GM19043 (cell line): ENCODE measurements at regions not wholly inside any gene's neighbourhood (a gene's known extent, or its start where the extent isn't known, plus 50 kb on each side); places are given as distances from the start of the nearest gene placed in this dataset.

Experiments used
- ATAC-seq: cut with Tn5 transposase; IDR thresholded peaks from one replicate; pipeline ENCODE4 v1.9.1; 2021; ENCODE audit warnings: low read depth; ENCODE audit not compliant: unreplicated experiment

- no peak for ATAC-seq
These were observed 601.8 kb downstream of the INSC start for GRCh38 chr11:15716550-15716949.

- no peak for ATAC-seq
These were observed 605.7 kb downstream of the INSC start for GRCh38 chr11:15720460-15720859.

DNA sequence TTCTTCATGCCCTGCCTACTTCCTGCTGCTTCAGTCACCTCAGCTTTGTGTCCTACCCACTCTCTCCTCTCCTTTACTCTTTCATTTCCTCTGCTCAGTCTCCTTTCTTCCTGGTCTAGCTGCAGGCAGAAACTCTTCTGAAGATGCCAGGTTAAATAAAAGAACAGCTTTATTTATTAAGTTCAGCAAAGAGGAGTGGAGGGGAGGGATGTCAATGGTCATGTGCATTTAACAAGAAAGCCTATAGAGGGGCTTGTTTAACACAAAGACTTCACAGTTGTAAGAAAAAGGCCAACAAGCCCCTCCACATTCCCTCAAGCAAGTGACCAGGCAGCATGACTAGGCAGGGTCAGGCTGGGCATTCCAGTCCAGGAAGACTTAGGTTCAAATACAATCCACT is 609.2 kb downstream of the INSC start:
- ATAC-seq, result no peak

DNA sequence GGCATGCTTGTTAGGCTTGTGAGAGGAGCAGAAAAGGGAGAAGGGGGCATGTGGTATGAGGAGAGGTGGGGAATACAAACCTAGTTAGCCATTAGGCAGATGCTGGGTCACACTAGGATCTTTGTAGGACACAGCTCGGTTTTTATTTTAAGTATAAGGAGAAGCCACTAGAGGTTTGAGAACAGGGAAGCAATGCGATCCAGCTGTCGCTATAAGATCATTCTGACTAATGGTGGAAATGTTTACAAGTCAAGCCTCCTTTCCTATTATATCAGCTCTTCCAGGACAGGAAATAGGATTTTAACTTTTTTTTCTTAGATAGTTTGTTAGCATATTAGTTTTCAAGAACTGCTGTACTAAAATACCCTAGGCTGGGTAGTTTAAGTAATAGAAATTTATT is 609.9 kb downstream of the INSC start:
- ATAC-seq, result no peak

GRCh38 chr11:15725246-15725645 is 610.5 kb downstream of the INSC start:
- no peak for ATAC-seq

- no peak for ATAC-seq
These were observed 611.6 kb downstream of the INSC start for GRCh38 chr11:15726221-15726746.

- ATAC-seq, result no peak
These were observed 612.3 kb downstream of the INSC start for GRCh38 chr11:15726893-15727519.

DNA sequence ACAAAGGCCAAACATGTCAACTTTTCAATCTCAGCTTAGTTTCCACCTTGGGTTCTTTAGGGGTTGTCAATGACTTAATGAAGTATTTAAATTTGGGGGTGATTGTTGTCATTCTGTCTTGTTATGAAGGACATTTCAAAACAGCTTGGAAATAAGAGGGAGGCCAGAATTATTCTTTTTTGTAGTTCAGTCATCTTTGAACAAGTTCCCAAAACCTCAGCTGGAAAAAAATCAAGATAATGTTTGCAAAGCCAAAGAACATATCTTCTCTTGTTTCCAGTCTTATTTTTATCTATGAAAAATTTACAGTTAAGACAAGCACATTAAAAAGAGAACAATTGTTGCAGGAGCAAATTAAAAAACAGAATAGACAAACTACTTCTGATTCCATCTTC is 612.8 kb downstream of the INSC start:
- ATAC-seq, result no peak

- no peak for ATAC-seq
These were observed 613.5 kb downstream of the INSC start for GRCh38 chr11:15728207-15728606.

DNA sequence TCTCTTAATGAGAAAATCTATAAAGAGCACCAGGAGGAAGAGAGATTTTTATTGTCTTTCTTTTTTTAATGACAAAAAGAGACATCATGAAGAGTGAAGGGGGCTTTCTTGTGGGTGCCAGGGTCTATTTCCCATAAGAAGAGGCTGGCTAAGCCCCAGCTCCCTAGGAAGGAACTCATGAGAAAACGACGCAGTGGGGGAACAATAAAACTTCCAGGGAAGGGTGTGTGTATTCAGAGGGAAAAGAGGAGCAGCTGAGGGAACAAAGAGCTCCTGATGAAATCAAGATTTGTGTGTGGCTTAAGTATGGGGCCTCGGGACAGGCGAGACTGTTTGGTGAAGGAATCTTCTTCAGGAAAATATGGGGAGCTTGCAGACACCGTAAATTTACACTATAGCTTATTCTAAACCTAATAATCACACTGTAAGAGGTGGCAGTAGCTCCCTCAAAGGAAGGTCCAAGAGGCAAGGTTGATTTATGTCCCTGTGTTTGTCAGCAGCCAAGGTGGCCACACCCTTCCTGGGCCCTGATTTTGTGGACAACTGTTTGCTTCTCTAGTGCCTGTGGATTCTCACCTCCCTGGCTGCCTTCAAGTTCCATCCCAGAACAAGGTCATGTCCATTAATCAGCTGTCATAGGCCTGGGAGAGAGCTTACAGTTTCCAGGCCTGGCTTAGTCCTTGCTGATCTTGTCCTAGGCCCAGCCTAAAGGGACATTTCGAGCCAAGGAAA is 615.7 kb downstream of the INSC start:
- no peak for ATAC-seq

DNA sequence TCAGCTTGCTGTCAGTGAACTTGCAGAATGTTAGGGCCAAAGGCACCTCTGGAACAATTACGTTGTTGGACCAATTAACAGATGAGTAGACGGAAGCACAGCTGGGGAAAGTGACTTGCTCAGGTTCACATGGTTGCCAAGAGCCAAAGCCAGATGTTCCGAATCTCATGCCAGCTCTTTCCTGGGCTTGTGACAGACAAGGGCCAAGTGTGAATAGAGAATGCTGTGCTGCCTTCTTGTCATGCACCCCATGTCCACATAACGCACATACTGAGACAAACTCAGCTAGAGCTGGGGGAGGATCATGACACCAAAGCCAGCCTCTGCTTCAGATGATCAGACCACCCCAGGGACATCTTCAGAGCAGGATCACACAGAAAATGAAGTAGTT is 616.3 kb downstream of the INSC start:
- ATAC-seq, result no peak

DNA sequence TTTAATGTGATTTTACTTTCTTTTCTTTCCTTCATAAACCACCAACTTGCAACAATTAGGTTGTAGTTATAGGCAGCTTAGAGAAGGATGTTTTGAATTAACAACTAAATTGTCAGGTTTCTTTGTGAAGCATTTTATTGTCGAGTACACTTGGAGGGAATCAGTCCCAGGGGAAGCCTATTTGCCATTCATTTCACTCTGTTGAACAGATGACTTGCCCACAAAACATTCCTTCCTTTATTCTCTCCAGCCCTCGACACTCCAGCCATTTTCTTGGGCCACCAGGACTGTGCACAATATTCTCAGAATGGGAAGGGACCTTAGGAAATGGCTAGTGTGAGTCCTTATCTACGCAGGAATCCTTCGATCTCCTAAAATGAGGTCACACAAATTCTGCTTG is 620.6 kb downstream of the SOX6 start:
- no peak for ATAC-seq

DNA sequence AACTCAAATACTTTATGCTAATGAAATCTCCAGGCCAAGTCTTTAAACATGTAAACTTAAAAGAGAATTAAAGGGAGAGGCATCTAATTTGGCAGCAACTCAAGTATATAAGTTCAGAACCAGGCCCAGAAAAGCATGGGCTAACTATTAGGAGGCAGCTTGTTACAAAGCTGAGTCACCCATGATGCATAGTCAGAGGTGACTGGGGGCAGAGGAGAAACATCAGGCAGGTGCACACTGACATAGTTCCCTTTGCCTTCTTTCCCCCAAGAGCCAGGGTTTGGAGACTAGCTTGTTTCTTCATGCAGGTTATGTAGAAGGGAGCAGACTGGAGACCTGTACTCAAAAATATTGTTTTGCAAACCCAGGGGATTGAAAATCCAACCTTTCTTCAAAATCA is 619.0 kb downstream of the SOX6 start:
- no peak for ATAC-seq

- ATAC-seq, result no peak
These were observed 617.4 kb downstream of the SOX6 start for GRCh38 chr11:15738931-15739330.

- ATAC-seq, result no peak
These were observed 613.5 kb downstream of the SOX6 start for GRCh38 chr11:15742626-15743519.

DNA sequence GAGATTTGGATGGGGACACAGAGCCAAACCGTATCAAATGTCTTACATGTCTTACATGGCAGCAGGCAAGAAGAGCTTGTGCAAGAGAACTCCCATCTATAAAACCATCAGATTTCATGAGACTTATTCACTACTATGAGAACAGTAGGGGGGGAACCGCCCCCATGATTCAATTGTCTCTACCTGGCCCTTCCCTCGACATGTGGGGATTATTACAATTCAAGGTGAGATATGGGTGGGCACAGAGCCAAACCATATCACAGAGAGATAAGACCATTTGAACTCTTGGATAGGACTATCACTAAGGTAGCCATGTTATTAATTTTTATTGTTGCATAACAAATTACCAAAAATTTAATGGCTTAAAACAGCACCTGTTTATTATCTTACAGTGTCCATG is 611.7 kb downstream of the SOX6 start:
- no peak for ATAC-seq

DNA sequence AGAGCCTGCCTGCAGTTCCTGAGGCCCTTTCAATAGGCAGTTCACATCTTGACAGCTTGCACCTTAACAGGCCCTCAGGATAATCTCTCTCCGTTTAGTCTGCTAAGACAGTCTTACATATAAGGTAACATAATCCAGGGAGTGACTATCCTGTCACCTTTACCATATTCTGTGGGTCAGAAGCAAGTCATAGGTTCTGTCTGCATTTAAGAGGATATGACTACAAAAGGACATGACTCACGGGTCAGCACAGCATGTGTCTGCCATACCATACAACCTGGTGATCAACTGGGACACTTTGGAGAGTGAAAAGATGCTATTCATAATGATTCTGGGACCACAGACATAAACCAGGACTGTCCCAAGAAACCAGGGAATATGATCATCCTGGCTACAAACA is 611.1 kb downstream of the SOX6 start:
- ATAC-seq, result no peak

DNA sequence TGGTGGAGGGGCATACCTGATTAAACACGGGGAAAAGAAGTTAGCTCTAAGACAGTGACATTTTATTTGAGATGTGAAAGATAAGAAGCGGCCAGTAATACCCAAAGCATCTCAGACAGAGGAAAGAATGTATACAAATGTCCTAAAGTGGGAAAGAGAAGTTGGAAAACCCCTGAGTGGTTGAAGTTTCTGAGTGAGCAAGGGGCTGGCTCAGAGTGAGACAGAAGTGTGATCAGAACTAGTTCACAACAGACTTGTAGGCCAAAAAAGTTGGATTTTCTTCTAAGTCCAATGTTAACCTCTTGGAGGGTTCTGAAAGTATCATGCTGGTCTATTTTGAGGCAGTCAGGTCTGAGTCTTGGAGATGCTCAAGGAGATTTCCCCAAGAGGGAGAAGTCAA is 608.7 kb downstream of the SOX6 start:
- no peak for ATAC-seq

DNA sequence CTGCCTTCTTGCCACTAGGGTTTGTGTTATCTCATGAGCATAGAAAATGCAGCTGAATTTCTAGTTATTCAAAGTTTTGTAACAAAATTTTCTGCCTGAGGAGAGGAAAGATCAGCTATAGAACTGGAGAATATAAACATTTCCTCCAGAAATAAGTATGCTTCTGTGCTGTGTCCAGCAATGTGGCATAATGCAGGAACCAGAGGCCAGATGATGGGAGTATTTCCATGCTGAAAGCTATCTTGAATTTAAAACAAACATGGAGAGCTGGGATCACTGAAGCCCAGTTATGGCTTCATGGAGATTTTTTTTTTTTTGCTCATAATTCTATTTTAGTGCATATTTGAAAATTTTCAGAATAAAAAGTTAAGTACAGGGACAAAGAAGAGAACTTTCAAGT is 608.2 kb downstream of the SOX6 start:
- ATAC-seq, result no peak

DNA sequence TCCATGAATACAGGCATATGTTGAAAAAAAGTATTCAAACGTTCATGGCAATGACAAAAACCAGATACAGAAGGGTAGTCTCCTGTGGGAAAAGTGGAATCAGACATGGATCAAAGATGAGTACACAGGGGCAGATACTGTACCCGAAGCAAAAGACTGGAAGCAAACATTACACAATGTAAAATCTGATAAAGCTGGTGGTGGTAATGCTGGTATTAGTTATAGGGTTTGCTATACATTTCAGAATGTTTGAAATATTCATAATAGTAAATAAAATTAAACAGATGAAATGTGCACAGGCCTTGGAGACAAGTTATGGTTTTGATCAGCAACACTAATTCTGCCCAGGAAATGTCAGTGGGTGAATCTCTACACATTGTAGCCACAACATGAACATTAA is 607.6 kb downstream of the SOX6 start:
- no peak for ATAC-seq

- ATAC-seq, result no peak
These were observed 605.6 kb downstream of the SOX6 start for GRCh38 chr11:15750535-15751308.
